OCI-LY7 (cell line): ENCODE measurements at regions not wholly inside any gene's neighbourhood (a gene's known extent, or its start where the extent isn't known, plus 50 kb on each side); places are given as distances from the start of the nearest gene placed in this dataset.

ENCODE experiments used
- BruUV-seq: library from RNA; stranded (reverse); fragments of 400-500 nt; replicated peaks from 2 replicates; lab custom pipeline; 2021; lab: Mats Ljungman, UMichigan
- CTCF ChIA-PET: fragments of 300-600 bp; sonication (Branson Sonifier 250); formaldehyde crosslinking; loops from one replicate; lab custom pipeline; 2022; ENCODE audit warnings: antibody characterized with exemption; ENCODE audit not compliant: unreplicated experiment; lab: Charles Lee
- POLR2A ChIA-PET: fragments of 300-600 bp; sonication (Branson Sonifier 250); formaldehyde crosslinking; loops from one replicate; lab custom pipeline; 2022; ENCODE audit warnings: antibody characterized with exemption; lab: Charles Lee
- DNase-seq: peaks from one replicate; pipeline ENCODE4 v3.0.0-alpha.2; 2015; ENCODE audit warnings: low spot score
- H2AFZ ChIP-seq: fragments of 200-600 bp; sonication (generic), shearing (Covaris generic); 2 replicates; pipeline ENCODE4 v1.6.1; 2014; ENCODE audit warnings: mild to moderate bottlenecking, antibody characterized with exemption, low read length, moderate library complexity
- H3K27ac ChIP-seq: fragments of 200-600 bp; sonication (generic); 2 replicates; pipeline ENCODE4 v1.5.1; 2014; ENCODE audit warnings: mixed run types, low read depth, mild to moderate bottlenecking, moderate library complexity, low read length, inconsistent platforms; ENCODE audit not compliant: poor library complexity, severe bottlenecking
- H3K36me3 ChIP-seq: fragments of 200-600 bp; sonication (generic); 2 replicates; pipeline ENCODE4 v1.6.1; 2014; ENCODE audit warnings: mild to moderate bottlenecking, antibody characterized with exemption, low read length, moderate library complexity, mixed read lengths; ENCODE audit not compliant: insufficient read depth
- H3K4me1 ChIP-seq: fragments of 200-600 bp; sonication (generic); 2 replicates; pipeline ENCODE4 v1.5.1; 2014; ENCODE audit warnings: mild to moderate bottlenecking, low read length; ENCODE audit not compliant: insufficient read depth, poor library complexity, severe bottlenecking
- H3K4me2 ChIP-seq: fragments of 200-600 bp; sonication (generic); 2 replicates; pipeline ENCODE4 v1.6.1; 2014; ENCODE audit warnings: mild to moderate bottlenecking, low read length
- H3K4me3 ChIP-seq: fragments of 200-600 bp; sonication (generic); 2 replicates; pipeline ENCODE4 v1.5.1; 2014; ENCODE audit warnings: mild to moderate bottlenecking, low read depth, low read length; ENCODE audit not compliant: poor library complexity, severe bottlenecking
- H3K79me2 ChIP-seq: fragments of 200-600 bp; sonication (generic); 2 replicates; pipeline ENCODE4 v1.6.1; 2016; ENCODE audit warnings: low read depth, mild to moderate bottlenecking, low read length, moderate library complexity, mixed read lengths; ENCODE audit not compliant: insufficient read depth
- H3K9me2 ChIP-seq: fragments of 200-600 bp; sonication (generic); 2 replicates; pipeline ENCODE4 v1.6.1; 2016; ENCODE audit warnings: mild to moderate bottlenecking, low read length, mixed read lengths; ENCODE audit not compliant: insufficient read depth
- H3K9me3 ChIP-seq: fragments of 200-600 bp; sonication (generic); 2 replicates; pipeline ENCODE4 v1.6.1; 2014; ENCODE audit warnings: mild to moderate bottlenecking, mixed run types, low read length, mixed read lengths
- H4K20me1 ChIP-seq: fragments of 200-600 bp; sonication (generic); 2 replicates; pipeline ENCODE4 v1.6.1; 2014; ENCODE audit warnings: mild to moderate bottlenecking, antibody characterized with exemption, low read length, moderate library complexity, mixed read lengths; ENCODE audit not compliant: insufficient read depth
- CTCF ChIP-seq: fragments of 200-600 bp; sonication (generic); conservative IDR thresholded peaks from 2 replicates; pipeline ENCODE4 v1.5.1; 2014; ENCODE audit warnings: mild to moderate bottlenecking, antibody characterized with exemption, low read length, moderate library complexity, mixed read lengths
- EZH2phosphoT487 ChIP-seq: fragments of 200-600 bp; sonication (generic); IDR thresholded peaks from 2 replicates; pipeline ENCODE4 v1.6.1; 2018; ENCODE audit warnings: low read depth, borderline replicate concordance, mild to moderate bottlenecking, mixed run types, antibody characterized with exemption, low read length, moderate library complexity, mixed read lengths
- intact Hi-C: fragments of 100-400 bp; cut with micrococcal nuclease; formaldehyde crosslinking; loops from one replicate; pipeline ENCODE4 v1.10.0; 2022; ENCODE audit not compliant: unreplicated experiment

GRCh38 chr12:113594967-113595366, 123.3 kb upstream of the LHX5 start:
- Histone ChIP-seq H2AFZ (no peak overlapping the region), H3K79me2 (no peaks in the 10 kb centered on the region), H3K9me3 (no peaks in the 10 kb centered on the region), H3K9me2 (no peaks in the 10 kb centered on the region), H3K36me3 (no peaks in the 10 kb centered on the region), H3K4me3 (no peak overlapping the region), H3K4me2 (no peak overlapping the region), H4K20me1 (no peaks in the 10 kb centered on the region), H3K4me1 (no peaks in the 10 kb centered on the region), H3K27ac (no peak overlapping the region)
- no TSS peak for BruUV-seq
- TF ChIP-seq CTCF: no peak
- no peak for TF ChIP-seq EZH2phosphoT487
- CTCF ChIA-PET: no interaction called here
- POLR2A ChIA-PET: no interaction called here
- DNase-seq: no peak
- intact Hi-C loops: no loop called here

GRCh38 chr12:113591480-113591974, 119.9 kb upstream of the LHX5 start:
- ChIA-PET CTCF (no interaction called here), POLR2A (no interaction called here)
- H3K9me2 ChIP-seq: no peaks in the 10 kb centered on the region
- H3K4me3 ChIP-seq: no peak overlapping the region
- DNase-seq: no peak
- H4K20me1 ChIP-seq: no peaks in the 10 kb centered on the region
- no peak overlapping the region for H3K4me2 ChIP-seq
- TF ChIP-seq CTCF (no peak), EZH2phosphoT487 (no peak)
- H3K79me2 ChIP-seq: no peaks in the 10 kb centered on the region
- no peaks in the 10 kb centered on the region for H3K36me3 ChIP-seq
- no peaks in the 10 kb centered on the region for H3K9me3 ChIP-seq
- BruUV-seq: no TSS peak
- H2AFZ ChIP-seq: no peak overlapping the region
- H3K27ac ChIP-seq: no peak overlapping the region
- H3K4me1 ChIP-seq: no peaks in the 10 kb centered on the region
- intact Hi-C loops: no loop called here

- Histone ChIP-seq H3K4me1 (no peaks in the 10 kb centered on the region), H3K9me3 (no peaks in the 10 kb centered on the region), H4K20me1 (no peaks in the 10 kb centered on the region), H3K79me2 (no peaks in the 10 kb centered on the region), H3K4me2 (no peak overlapping the region), H3K27ac (no peak overlapping the region), H3K4me3 (no peak overlapping the region), H3K36me3 (no peaks in the 10 kb centered on the region), H2AFZ (no peak overlapping the region), H3K9me2 (no peaks in the 10 kb centered on the region)
- POLR2A ChIA-PET: no interaction called here
- DNase-seq: no peak
- BruUV-seq: no TSS peak
- intact Hi-C loops: no loop called here
- no peak for TF ChIP-seq EZH2phosphoT487
- no peak for TF ChIP-seq CTCF
- CTCF ChIA-PET: no interaction called here
These were observed 117.8 kb upstream of the LHX5 start for GRCh38 chr12:113589437-113589836.
